Liver (tissue), 7 donors: ENCODE measurements at regions not wholly inside any gene's neighbourhood (a gene's known extent, or its start where the extent isn't known, plus 50 kb on each side); places are given as distances from the start of the nearest gene placed in this dataset.

Experiments
- DNase-seq: peaks from one replicate; pipeline ENCODE4 v3.0.0-alpha.2; 2017; ENCODE audit warnings: low spot score
- H3K27ac ChIP-seq, 2 donors: one replicate each; pipeline ENCODE4 v1.7.0; 2013; ENCODE audit warnings: inconsistent platforms in 2 of 2, low read length in 2 of 2, control low read depth in 1 of 2, low read depth in 1 of 2, mild to moderate bottlenecking in 1 of 2
- H3K27me3 ChIP-seq, 4 donors: one replicate each; pipeline versions ENCODE4 v1.6.1 to v1.7.0; 2013; ENCODE audit warnings: low read length in 3 of 4, inconsistent platforms in 1 of 4, mild to moderate bottlenecking in 1 of 4, moderate library complexity in 1 of 4; ENCODE audit not compliant: control insufficient read depth in 4 of 4, insufficient read depth in 4 of 4
- H3K36me3 ChIP-seq, 4 donors: one replicate each; pipeline versions ENCODE4 v1.6.1 to v1.7.0; 2013; ENCODE audit warnings: low read length in 3 of 4, mild to moderate bottlenecking in 3 of 4, low read depth in 1 of 4, moderate library complexity in 1 of 4; ENCODE audit not compliant: control insufficient read depth in 4 of 4, insufficient read depth in 3 of 4
- H3K4me1 ChIP-seq, 4 donors: one replicate each; pipeline versions ENCODE4 v1.6.1 to v1.7.0; 2013; ENCODE audit warnings: low read length in 3 of 4, mild to moderate bottlenecking in 3 of 4, moderate library complexity in 1 of 4; ENCODE audit not compliant: control insufficient read depth in 4 of 4, insufficient read depth in 4 of 4
- H3K4me3 ChIP-seq, 3 donors: one replicate each; pipeline versions ENCODE4 v1.6.1 to v1.7.0; 2013; ENCODE audit warnings: low read length in 3 of 3, control low read depth in 1 of 3, low read depth in 1 of 3, mild to moderate bottlenecking in 1 of 3
- H3K9ac ChIP-seq, 2 donors: one replicate each; pipeline ENCODE4 v1.7.0; 2013; ENCODE audit warnings: low read length in 2 of 2, mild to moderate bottlenecking in 2 of 2, moderate library complexity in 2 of 2, control low read depth in 1 of 2, low read depth in 1 of 2
- H3K9me3 ChIP-seq, 4 donors: one replicate each; pipeline versions ENCODE4 v1.6.1 to v1.7.0; 2013; ENCODE audit warnings: low read length in 3 of 4; ENCODE audit not compliant: control insufficient read depth in 4 of 4
- EGR1 ChIP-seq, 2 donors: IDR thresholded peaks; 2 replicates each; pipeline ENCODE4 v1.6.1; 2016 to 2018; ENCODE audit warnings: antibody characterized with exemption in 2 of 2, low read depth in 2 of 2
- FOXA1 ChIP-seq: IDR thresholded peaks from 2 replicates; pipeline ENCODE4 v1.6.1; 2016; ENCODE audit warnings: antibody characterized with exemption
- FOXA2 ChIP-seq: IDR thresholded peaks from 2 replicates; pipeline ENCODE4 v1.6.1; 2016; ENCODE audit warnings: antibody characterized with exemption
- GABPA ChIP-seq, 2 donors: IDR thresholded peaks in 1 of 2; conservative IDR thresholded peaks in 1 of 2; 2 replicates each; pipeline ENCODE4 v1.6.1; 2016; ENCODE audit warnings: antibody characterized with exemption in 2 of 2, mild to moderate bottlenecking in 1 of 2, moderate library complexity in 1 of 2
- HNF4A ChIP-seq, 2 donors: conservative IDR thresholded peaks; 2 replicates each; pipeline ENCODE4 v1.6.1; 2016; ENCODE audit warnings: antibody characterized with exemption in 2 of 2, mild to moderate bottlenecking in 2 of 2
- HNF4G ChIP-seq: IDR thresholded peaks from 2 replicates; pipeline ENCODE4 v1.6.1; 2016; ENCODE audit warnings: antibody characterized with exemption
- NR2F2 ChIP-seq: IDR thresholded peaks from 2 replicates; pipeline ENCODE4 v1.6.1; 2016; ENCODE audit warnings: antibody characterized with exemption
- RAD21 ChIP-seq, 2 donors: IDR thresholded peaks; 2 replicates each; pipeline ENCODE4 v1.6.1; 2016; ENCODE audit warnings: antibody characterized with exemption in 2 of 2, mild to moderate bottlenecking in 2 of 2
- RXRA ChIP-seq, 2 donors: IDR thresholded peaks; 2 replicates each; pipeline ENCODE4 v1.6.1; 2017 to 2018; ENCODE audit warnings: antibody characterized with exemption in 2 of 2, mild to moderate bottlenecking in 1 of 2
- SP1 ChIP-seq: IDR thresholded peaks from 2 replicates; pipeline ENCODE4 v1.6.1; 2018; ENCODE audit warnings: antibody characterized with exemption, mild to moderate bottlenecking
- YY1 ChIP-seq: IDR thresholded peaks from 2 replicates; pipeline ENCODE4 v1.6.1; 2016; ENCODE audit warnings: antibody characterized with exemption, mild to moderate bottlenecking
- WGBS: extraction: QIAGEN DNeasy Blood & Tissue Kit; methylation state at CpG from one replicate; pipeline ENCODE4 v1.1.7; 2013; 5-methylcytosine and 5-hydroxymethylcytosine counted together
- TF ChIP-seq, protein P1 (sequence below): IDR thresholded peaks from 2 replicates; pipeline ENCODE4 v1.6.1; 2016; ENCODE audit warnings: antibody characterized with exemption
- TF ChIP-seq, protein P2 (sequence below): IDR thresholded peaks from 2 replicates; pipeline ENCODE4 v1.6.1; 2016; ENCODE audit warnings: antibody characterized with exemption
- TF ChIP-seq, protein P3 (sequence below): IDR thresholded peaks from 2 replicates; pipeline ENCODE4 v1.6.1; 2016; ENCODE audit warnings: antibody characterized with exemption, mild to moderate bottlenecking
- donor health status: healthy.
- donor health status: healthy.
- donor health status: healthy.
- donor health status: healthy.

DNA sequence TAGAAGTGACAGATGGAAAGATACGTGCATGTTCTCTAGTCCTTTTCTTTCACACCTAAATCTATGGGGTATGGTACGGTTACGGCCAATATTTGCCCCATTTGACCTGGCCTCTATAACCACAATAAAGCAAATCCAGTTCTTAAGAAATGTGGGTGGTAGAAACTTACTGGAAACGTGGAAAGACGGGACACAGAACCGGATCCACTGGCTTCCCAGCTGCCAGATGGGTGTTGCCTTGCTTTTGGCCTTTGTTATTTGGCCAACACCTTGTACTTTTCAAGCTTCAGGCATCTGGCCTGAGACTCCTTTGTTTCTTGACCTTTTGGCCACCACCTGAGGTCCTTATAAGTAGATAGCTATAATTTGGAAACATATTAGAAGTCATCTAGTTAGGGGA is 635.9 kb downstream of the SLC4A3 start:
- TF ChIP-seq, protein P1, sequence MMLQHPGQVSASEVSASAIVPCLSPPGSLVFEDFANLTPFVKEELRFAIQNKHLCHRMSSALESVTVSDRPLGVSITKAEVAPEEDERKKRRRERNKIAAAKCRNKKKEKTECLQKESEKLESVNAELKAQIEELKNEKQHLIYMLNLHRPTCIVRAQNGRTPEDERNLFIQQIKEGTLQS, result no peak
- TF ChIP-seq HNF4A (conservative IDR thresholded peaks at IDR 0.05), result no peak
- TF ChIP-seq, protein P2, sequence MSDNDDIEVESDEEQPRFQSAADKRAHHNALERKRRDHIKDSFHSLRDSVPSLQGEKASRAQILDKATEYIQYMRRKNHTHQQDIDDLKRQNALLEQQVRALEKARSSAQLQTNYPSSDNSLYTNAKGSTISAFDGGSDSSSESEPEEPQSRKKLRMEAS, result no peak
- no peak for TF ChIP-seq GABPA (IDR thresholded peaks at IDR 0.05 in 1 of 2, conservative IDR thresholded peaks at IDR 0.05 in 1 of 2)
- TF ChIP-seq, protein P3, sequence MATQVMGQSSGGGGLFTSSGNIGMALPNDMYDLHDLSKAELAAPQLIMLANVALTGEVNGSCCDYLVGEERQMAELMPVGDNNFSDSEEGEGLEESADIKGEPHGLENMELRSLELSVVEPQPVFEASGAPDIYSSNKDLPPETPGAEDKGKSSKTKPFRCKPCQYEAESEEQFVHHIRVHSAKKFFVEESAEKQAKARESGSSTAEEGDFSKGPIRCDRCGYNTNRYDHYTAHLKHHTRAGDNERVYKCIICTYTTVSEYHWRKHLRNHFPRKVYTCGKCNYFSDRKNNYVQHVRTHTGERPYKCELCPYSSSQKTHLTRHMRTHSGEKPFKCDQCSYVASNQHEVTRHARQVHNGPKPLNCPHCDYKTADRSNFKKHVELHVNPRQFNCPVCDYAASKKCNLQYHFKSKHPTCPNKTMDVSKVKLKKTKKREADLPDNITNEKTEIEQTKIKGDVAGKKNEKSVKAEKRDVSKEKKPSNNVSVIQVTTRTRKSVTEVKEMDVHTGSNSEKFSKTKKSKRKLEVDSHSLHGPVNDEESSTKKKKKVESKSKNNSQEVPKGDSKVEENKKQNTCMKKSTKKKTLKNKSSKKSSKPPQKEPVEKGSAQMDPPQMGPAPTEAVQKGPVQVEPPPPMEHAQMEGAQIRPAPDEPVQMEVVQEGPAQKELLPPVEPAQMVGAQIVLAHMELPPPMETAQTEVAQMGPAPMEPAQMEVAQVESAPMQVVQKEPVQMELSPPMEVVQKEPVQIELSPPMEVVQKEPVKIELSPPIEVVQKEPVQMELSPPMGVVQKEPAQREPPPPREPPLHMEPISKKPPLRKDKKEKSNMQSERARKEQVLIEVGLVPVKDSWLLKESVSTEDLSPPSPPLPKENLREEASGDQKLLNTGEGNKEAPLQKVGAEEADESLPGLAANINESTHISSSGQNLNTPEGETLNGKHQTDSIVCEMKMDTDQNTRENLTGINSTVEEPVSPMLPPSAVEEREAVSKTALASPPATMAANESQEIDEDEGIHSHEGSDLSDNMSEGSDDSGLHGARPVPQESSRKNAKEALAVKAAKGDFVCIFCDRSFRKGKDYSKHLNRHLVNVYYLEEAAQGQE, result no peak
- TF ChIP-seq NR2F2, result no peak
- no peak for TF ChIP-seq YY1
- TF ChIP-seq HNF4G, result no peak
- no peak for TF ChIP-seq FOXA1
- no peak for TF ChIP-seq EGR1 (IDR thresholded peaks at IDR 0.05; ENCODE audit: low read depth in 2 of 2)
- TF ChIP-seq SP1, result no peak
- no peak for TF ChIP-seq RXRA (IDR thresholded peaks at IDR 0.05)
- no peak for TF ChIP-seq RAD21 (IDR thresholded peaks at IDR 0.05)
- Histone ChIP-seq H3K27me3 (no peaks in the 10 kb centered on the region), H3K36me3 (no peaks in the 10 kb centered on the region), H3K27ac (no peak overlapping the region), H3K4me1 (no peaks in the 10 kb centered on the region), H3K4me3 (no peak overlapping the region), H3K9ac (no peak overlapping the region), H3K9me3 (no peaks in the 10 kb centered on the region)
- WGBS, result 86% methylated on average over 6 of the region's 6 CpGs
- DNase-seq, result no peak

DNA sequence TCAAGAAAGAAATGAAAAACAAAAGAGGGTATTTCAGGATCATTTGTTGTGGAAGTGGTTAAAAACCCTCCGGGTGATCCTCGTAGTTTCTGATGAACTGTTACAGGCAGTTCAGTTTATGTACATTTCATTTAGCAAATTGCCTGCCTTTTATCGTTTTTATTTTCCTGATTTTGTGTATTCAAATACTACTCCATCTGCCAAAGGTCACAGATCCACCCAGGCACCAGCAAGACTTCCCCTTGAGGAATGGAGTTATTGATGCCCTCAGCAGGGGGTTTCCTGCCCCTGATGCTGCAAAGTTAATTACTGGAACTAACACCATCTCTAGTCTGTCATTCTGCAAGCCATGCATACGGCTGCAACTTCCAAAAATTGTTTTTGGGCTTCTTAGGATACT is 641.9 kb downstream of the SLC4A3 start:
- TF ChIP-seq, protein P1, result no peak
- no peak for DNase-seq
- Histone ChIP-seq H3K27ac (no peak overlapping the region), H3K36me3 (no peaks in the 10 kb centered on the region), H3K27me3 (no peaks in the 10 kb centered on the region), H3K9ac (no peak overlapping the region), H3K4me1 (no peaks in the 10 kb centered on the region), H3K4me3 (no peak overlapping the region), H3K9me3 (no peaks in the 10 kb centered on the region)
- WGBS, result 70% methylated on average over 4 of the region's 4 CpGs

DNA sequence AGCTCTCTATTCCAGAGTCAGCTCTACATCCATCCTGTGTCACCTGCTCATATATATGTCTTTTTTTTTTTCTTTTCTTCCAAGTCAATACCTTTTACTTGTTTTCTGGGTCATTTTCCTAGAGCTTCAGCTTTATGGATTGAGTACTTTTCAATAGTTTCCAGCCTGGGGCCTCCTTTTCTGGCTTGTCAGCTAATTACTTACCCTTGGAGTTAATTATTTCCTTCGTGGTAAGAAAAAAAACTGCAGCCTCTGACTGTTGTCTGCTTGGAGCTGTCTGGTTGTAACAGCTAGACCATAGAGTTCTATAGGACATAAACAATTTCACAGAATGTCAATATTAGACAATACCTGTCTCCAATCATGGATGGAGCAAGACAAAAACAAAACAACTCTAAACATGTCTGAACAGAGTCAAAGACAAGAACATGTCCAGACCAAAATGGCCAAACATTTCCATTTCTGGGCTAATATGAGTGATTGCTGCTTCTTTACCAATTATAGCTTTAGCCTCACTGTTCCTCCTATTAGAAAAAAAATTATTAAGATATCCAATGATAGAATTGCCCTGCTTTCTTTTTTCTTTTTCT is 643.1 kb downstream of the SLC4A3 start:
- no peak for DNase-seq
- no peak overlapping the region for H3K27ac ChIP-seq
- no peaks in the 10 kb centered on the region for H3K36me3 ChIP-seq
- WGBS, result 41% methylated on average over 1 of the region's 1 CpG
- no peaks in the 10 kb centered on the region for H3K27me3 ChIP-seq
- no peaks in the 10 kb centered on the region for H3K4me1 ChIP-seq
- H3K4me3 ChIP-seq, result no peak overlapping the region
- TF ChIP-seq FOXA2 (no peak), RXRA (IDR thresholded peaks at IDR 0.05) (no peak), HNF4G (no peak), HNF4A (conservative IDR thresholded peaks at IDR 0.05) (no peak), RAD21 (IDR thresholded peaks at IDR 0.05) (no peak), FOXA1 (no peak)
- TF ChIP-seq, protein P3, result no peak
- no peak overlapping the region for H3K9ac ChIP-seq
- no peaks in the 10 kb centered on the region for H3K9me3 ChIP-seq
